ENCODE measurements at regions not wholly inside any gene's neighbourhood (a gene's known extent, or its start where the extent isn't known, plus 50 kb on each side); places are given as distances from the start of the nearest gene placed in this dataset.

GRCh38 chr9:12224449-12224848, 468.7 kb upstream of the TYRP1 start:
- no peak overlapping the region for H3K4me3 ChIP-seq (ENCODE audit: low read depth, low read length)
- no peak for DNase-seq (ENCODE audit: low read depth)
- TF ChIP-seq, protein P1, sequence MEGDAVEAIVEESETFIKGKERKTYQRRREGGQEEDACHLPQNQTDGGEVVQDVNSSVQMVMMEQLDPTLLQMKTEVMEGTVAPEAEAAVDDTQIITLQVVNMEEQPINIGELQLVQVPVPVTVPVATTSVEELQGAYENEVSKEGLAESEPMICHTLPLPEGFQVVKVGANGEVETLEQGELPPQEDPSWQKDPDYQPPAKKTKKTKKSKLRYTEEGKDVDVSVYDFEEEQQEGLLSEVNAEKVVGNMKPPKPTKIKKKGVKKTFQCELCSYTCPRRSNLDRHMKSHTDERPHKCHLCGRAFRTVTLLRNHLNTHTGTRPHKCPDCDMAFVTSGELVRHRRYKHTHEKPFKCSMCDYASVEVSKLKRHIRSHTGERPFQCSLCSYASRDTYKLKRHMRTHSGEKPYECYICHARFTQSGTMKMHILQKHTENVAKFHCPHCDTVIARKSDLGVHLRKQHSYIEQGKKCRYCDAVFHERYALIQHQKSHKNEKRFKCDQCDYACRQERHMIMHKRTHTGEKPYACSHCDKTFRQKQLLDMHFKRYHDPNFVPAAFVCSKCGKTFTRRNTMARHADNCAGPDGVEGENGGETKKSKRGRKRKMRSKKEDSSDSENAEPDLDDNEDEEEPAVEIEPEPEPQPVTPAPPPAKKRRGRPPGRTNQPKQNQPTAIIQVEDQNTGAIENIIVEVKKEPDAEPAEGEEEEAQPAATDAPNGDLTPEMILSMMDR (conservative IDR thresholded peaks at IDR 0.05; ENCODE audit: low read depth, low read length) = no peak

GRCh38 chr9:12230708-12231107, 462.5 kb upstream of the TYRP1 start:
- no peak for DNase-seq (ENCODE audit: low read depth)
- H3K4me3 ChIP-seq (ENCODE audit: low read depth, low read length) = no peak overlapping the region
- TF ChIP-seq, protein P1 (conservative IDR thresholded peaks at IDR 0.05; ENCODE audit: low read depth, low read length) = no peak

DNA sequence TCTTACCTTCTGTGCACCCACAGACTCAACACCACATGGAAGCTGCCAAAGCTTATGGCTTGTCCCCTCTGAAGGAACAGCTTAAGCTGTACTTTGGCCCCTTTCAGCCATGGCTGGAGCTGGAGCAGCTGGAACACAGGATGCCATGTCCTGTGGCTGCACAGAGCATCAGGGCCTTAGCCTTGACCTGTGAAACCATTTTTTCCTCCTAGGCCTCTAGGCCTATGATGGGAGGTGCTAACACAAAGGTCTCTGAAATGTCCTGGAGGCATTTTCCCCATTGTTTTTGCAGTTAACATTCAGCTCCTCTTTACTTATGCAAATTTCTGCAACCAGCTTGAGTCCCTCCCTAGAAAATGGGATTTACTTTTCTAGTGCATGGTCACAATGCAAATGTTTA, 461.4 kb upstream of the TYRP1 start:
- no peak overlapping the region for H3K4me3 ChIP-seq (ENCODE audit: low read depth, low read length)
- TF ChIP-seq, protein P1 (conservative IDR thresholded peaks at IDR 0.05; ENCODE audit: low read depth, low read length) = no peak
- DNase-seq (ENCODE audit: low read depth) = no peak

GRCh38 chr9:12232836-12233235, 460.3 kb upstream of the TYRP1 start:
- TF ChIP-seq, protein P1 (conservative IDR thresholded peaks at IDR 0.05; ENCODE audit: low read depth, low read length) = no peak
- no peak for DNase-seq (ENCODE audit: low read depth)
- no peak overlapping the region for H3K4me3 ChIP-seq (ENCODE audit: low read depth, low read length)

GRCh38 chr9:12253941-12254340, 439.2 kb upstream of the TYRP1 start:
- no peak for DNase-seq (ENCODE audit: low read depth)
- TF ChIP-seq, protein P1 (conservative IDR thresholded peaks at IDR 0.05; ENCODE audit: low read depth, low read length) = no peak
- no peak overlapping the region for H3K4me3 ChIP-seq (ENCODE audit: low read depth, low read length)

- TF ChIP-seq, protein P1 (conservative IDR thresholded peaks at IDR 0.05; ENCODE audit: low read depth, low read length) = no peak
- no peak overlapping the region for H3K4me3 ChIP-seq (ENCODE audit: low read depth, low read length)
- no peak for DNase-seq (ENCODE audit: low read depth)
Observed at GRCh38 chr9:12266758-12267157, 426.4 kb upstream of the TYRP1 start.

- TF ChIP-seq, protein P1 (conservative IDR thresholded peaks at IDR 0.05; ENCODE audit: low read depth, low read length) = no peak
- H3K4me3 ChIP-seq (ENCODE audit: low read depth, low read length) = no peak overlapping the region
- DNase-seq (ENCODE audit: low read depth) = no peak
Observed at GRCh38 chr9:12271421-12271891, 421.7 kb upstream of the TYRP1 start.
